ENCODE measurements at regions not wholly inside any gene's neighbourhood (a gene's known extent, or its start where the extent isn't known, plus 50 kb on each side); places are given as distances from the start of the nearest gene placed in this dataset.

- FAIRE-seq, result no peak
- no peak overlapping the region for H2BK120ac ChIP-seq (replicated peaks; ENCODE audit: low read depth, low read length)
- TF ChIP-seq KDM4A (IDR thresholded peaks at IDR 0.05; ENCODE audit: low read depth, low read length, severe bottlenecking) (no peak), FOSL1 (IDR thresholded peaks at IDR 0.05; ENCODE audit: insufficient read depth, low read depth, low read length) (no peak), POLR2AphosphoS5 (IDR thresholded peaks at IDR 0.05; ENCODE audit: low read depth, low read length) (no peak), JUND (IDR thresholded peaks at IDR 0.05; ENCODE audit: low read length) (no peak), EZH2 (IDR thresholded peaks at IDR 0.05; ENCODE audit: low read depth, low read length, severe bottlenecking) (no peak), GABPA (IDR thresholded peaks at IDR 0.05; ENCODE audit: borderline replicate concordance, insufficient read depth, low read length) (no peak), CREB1 (IDR thresholded peaks at IDR 0.05) (no peak), KDM5A (IDR thresholded peaks at IDR 0.05; ENCODE audit: low read length) (no peak), BACH1 (IDR thresholded peaks at IDR 0.05; ENCODE audit: low read length) (no peak), ATF2 (IDR thresholded peaks at IDR 0.05; ENCODE audit: low read length) (no peak), TCF12 (IDR thresholded peaks at IDR 0.05; ENCODE audit: low read depth, low read length) (no peak), CEBPB (IDR thresholded peaks at IDR 0.05; ENCODE audit: low read depth, low read length) (no peak), MAFK (IDR thresholded peaks at IDR 0.05; ENCODE audit: low read depth, low read length) (no peak), NRF1 (IDR thresholded peaks at IDR 0.05; ENCODE audit: low read depth, low read length) (no peak)
- TF ChIP-seq, protein P1, sequence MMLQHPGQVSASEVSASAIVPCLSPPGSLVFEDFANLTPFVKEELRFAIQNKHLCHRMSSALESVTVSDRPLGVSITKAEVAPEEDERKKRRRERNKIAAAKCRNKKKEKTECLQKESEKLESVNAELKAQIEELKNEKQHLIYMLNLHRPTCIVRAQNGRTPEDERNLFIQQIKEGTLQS (IDR thresholded peaks at IDR 0.05; ENCODE audit: insufficient read depth, low read depth, low read length), result no peak
Measured at GRCh38 chr10:36526033-36526432, 599.4 kb upstream of the ANKRD30A start.

More at GRCh38 chr10:36526033-36526432, 599.4 kb upstream of the ANKRD30A start:
- Histone ChIP-seq H3K23me2 (ENCODE audit: low read depth, low read length) (no peaks in the 10 kb centered on the region), H3K4me1 (replicated peaks in 1 of 4; ENCODE audit: control insufficient read depth in 3 of 4, insufficient read depth in 4 of 4, low read length in 3 of 4) (no peaks in the 10 kb centered on the region), H2BK5ac (ENCODE audit: low read depth, low read length) (no peak overlapping the region), H2AFZ (ENCODE audit: low read length) (no peak overlapping the region), H3K18ac (ENCODE audit: extremely low read depth, low read length) (no peak overlapping the region), H2BK12ac (ENCODE audit: low read depth, low read length) (no peak overlapping the region), H3K27ac (ENCODE audit: low read depth, low read length) (no peak overlapping the region), H2BK15ac (ENCODE audit: low read length) (no peak overlapping the region), H3K4me2 (ENCODE audit: insufficient read depth in 1 of 2, low read depth in 2 of 2, low read length in 2 of 2) (no peak overlapping the region), H3K56ac (replicated peaks; ENCODE audit: insufficient read length, low read depth, low read length) (no peak overlapping the region), H3K36me3 (ENCODE audit: control insufficient read depth in 2 of 4, insufficient read depth in 4 of 4, low read length in 3 of 4) (no peaks in the 10 kb centered on the region), H4K5ac (ENCODE audit: insufficient read length, low read depth, low read length) (no peak overlapping the region), H3K23ac (ENCODE audit: insufficient read length) (no peak overlapping the region), H3K9me3 (ENCODE audit: insufficient read depth in 2 of 2, low read depth in 1 of 2, low read length in 1 of 2) (peaks cover 0 to 4% of the 10 kb centered on the region in 2 experiments; a peak in 1 of 4 replicates), H3K79me2 (ENCODE audit: control insufficient read depth in 1 of 2, insufficient read depth in 2 of 2, low read length in 2 of 2) (no peaks in the 10 kb centered on the region), H4K8ac (ENCODE audit: extremely low read depth, insufficient read depth, low read length) (no peak overlapping the region), H2BK20ac (ENCODE audit: low read length) (no peak overlapping the region), H3K4ac (replicated peaks; ENCODE audit: insufficient read length, low read depth, low read length) (no peak overlapping the region), H2AK5ac (ENCODE audit: low read depth, low read length) (no peak overlapping the region), H3K4me3 (ENCODE audit: extremely low read depth in 1 of 4, insufficient read depth in 2 of 4, low read depth in 3 of 4, low read length in 4 of 4) (no peak overlapping the region), H4K91ac (replicated peaks; ENCODE audit: insufficient read length, low read length) (no peak overlapping the region), H3K14ac (ENCODE audit: insufficient read length) (no peak overlapping the region), H3K9ac (replicated peaks in 1 of 4; ENCODE audit: extremely low read depth in 1 of 4, low read depth in 3 of 4, low read length in 3 of 4) (no peak overlapping the region), H4K20me1 (replicated peaks in 1 of 2; ENCODE audit: control insufficient read depth in 1 of 2, insufficient read depth in 2 of 2, low read length in 2 of 2) (no peaks in the 10 kb centered on the region), H3K27me3 (replicated peaks in 1 of 4; ENCODE audit: control insufficient read depth in 3 of 4, extremely low read depth in 1 of 4, insufficient read depth in 3 of 4, low read length in 3 of 4) (no peaks in the 10 kb centered on the region), H3K79me1 (ENCODE audit: low read depth, low read length) (no peaks in the 10 kb centered on the region)
- CTCF ChIA-PET (ENCODE audit: partially characterized antibody), result no interaction called here
- DNase-seq (ENCODE audit: low read depth in 1 of 2, low spot score in 2 of 2), result no peak
- POLR2A ChIA-PET (ENCODE audit: partially characterized antibody), result no interaction called here
